RCC 7860 (cell line): ENCODE measurements at regions not wholly inside any gene's neighbourhood (a gene's known extent, or its start where the extent isn't known, plus 50 kb on each side); places are given as distances from the start of the nearest gene placed in this dataset.

Source experiments
- DNase-seq: peaks from one replicate; pipeline ENCODE4 v3.0.0-alpha.2; 2015; ENCODE audit warnings: low spot score
- FAIRE-seq: peaks from 2 replicates; lab custom pipeline; 2012; peaks lifted over from hg19 to GRCh38; lab: Jason Lieb, UNC

DNA sequence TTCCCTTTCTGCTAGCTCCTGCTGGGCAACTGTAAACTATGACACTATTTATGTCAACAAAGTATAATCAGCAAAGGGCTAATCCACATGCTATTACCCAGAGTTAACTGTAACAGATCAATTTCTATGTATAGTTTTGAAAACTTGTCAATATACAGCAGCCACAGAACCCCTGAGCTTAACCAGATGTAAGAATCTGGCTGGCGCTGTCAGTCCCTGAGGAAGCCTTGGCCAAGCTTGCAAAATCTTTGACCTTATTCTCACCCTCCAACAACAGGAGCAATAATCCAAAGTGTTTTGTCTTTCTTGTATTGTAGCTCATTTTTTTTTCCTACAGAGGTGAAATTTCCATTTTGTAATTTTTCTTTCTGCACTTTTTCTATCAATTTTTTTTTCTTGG lies 1230.1 kb upstream of the SLC10A2 start:
- DNase-seq: no peak
- no peak for FAIRE-seq

DNA sequence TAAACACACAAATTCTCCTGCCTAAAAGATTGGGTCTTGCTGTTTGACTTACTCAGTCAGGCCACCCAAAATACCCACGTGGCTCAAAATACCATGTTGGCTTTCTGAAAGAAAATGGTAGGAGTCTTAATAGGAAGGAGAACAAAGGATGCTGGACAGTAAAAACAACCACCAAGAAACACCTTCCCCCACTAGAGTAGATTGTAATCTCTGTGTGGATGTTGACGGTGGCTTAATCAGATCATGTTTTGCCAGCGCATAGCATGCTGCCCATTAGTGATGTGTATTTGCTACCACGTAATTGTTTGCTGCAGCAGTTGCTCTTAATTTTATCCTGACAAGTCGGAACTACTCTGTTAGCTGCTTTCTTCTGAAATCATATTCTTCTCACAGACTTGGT lies 1229.3 kb upstream of the SLC10A2 start:
- FAIRE-seq: no peak
- no peak for DNase-seq

DNA sequence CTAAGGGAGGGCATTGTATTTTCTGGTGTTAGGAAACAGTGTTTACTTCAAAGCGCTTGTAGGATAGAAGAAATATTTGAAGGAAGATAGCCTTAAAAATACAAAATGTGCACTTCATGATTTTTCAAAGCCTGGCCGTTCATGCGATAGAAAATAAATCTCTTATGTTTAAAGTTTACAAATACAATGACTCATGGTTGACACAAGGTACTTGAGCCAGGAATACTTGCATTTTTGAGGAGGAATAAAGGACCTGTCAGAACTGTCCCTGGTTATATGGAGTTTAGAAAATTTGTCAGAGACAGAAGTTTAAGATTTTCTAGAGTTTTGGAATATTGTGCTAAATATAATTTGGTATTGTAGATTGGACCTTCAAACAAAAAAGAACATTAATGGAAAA lies 1223.2 kb upstream of the SLC10A2 start:
- FAIRE-seq: no peak
- no peak for DNase-seq

DNA sequence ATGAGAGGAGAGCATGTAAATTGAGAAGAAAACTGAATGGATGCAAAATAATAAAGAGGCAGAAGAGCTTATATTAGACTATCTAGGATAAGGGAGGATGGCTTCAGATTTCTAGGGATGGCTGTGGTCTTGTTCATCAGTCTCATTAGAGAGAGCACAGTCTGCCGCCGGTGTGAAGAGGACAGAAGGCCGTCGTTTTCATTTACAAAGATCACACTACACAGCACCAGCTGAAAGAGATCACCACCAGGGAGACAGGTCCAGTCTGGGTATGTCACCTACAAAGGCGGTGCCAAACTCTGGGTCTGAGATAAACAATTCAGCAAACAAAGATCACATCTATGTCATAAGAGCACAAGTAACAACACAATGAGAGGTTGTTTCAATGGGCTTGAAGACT lies 1222.3 kb upstream of the SLC10A2 start:
- DNase-seq (no peak), FAIRE-seq (no peak)

DNA sequence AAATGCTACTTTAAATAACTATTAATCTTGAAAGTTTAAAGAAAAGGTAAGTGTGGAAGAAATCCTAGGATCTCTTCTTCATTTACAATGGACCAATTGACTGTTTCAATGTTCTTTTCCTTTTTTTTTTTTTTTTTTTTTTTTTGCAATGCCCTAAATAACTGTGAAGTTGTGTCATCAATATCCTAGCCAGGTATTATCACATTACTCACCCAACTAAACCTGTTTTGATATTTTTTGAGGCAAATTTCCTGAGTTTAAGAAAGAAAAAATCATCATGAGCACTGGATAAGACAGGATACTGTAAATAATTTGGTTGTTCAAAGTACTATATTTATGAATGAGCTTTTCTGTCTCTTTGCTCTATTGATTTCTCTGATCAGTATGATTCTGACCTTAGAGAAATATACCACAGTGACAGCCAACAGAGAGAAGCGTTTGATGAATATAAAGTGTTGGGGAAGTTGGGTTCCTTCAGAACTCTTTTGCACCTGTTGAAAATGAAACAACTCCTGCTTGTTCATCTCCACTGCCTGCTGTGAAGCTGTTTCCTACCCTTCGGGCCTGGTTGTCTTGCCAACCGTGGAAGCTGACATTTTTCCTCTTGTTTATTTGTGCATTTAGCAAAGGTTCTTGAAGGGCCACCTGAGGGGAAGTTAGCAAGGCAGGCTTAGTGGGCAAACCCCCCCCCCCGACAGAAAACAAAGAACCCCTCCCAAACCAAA lies 1220.5 kb upstream of the SLC10A2 start:
- FAIRE-seq (no peak), DNase-seq (no peak)

DNA sequence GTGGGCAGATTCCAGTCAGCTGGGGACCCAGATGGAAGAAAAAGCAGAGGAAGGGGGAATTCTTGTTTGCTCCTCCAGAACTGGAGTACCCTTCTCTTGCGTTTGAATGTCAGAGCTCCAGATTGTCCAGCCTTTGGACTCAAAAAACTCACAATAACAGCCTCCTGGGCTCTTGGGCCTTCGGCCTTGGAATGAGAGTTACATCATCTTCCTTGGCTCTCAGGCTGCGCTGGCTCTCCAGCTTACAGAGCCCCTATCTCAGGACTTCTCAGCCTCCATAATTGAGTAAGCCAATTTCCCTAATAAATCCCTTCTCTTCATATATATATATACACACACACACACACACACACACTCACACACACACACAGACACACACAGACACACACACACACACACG lies 1215.7 kb upstream of the SLC10A2 start:
- FAIRE-seq (no peak), DNase-seq (no peak)

DNA sequence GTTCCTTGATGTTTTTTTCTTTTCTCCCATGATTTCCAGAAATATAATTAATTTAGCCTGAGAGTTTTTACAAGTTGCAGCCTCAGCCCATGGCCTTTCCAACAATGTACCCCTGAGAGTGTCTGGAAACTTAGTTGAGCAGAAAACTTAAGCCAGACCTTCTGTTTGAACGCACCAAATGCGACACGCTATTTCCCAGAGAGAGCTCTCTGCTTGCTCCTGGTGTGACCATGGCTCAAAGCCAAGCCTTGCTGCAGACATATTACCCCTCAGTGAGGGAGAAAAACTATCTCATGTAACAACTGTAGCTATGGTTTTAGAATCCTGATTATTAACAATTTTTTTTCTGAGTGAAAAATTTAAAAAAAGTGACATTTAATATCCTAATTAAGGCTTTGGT lies 1204.5 kb upstream of the SLC10A2 start:
- FAIRE-seq (no peak), DNase-seq (no peak)

DNA sequence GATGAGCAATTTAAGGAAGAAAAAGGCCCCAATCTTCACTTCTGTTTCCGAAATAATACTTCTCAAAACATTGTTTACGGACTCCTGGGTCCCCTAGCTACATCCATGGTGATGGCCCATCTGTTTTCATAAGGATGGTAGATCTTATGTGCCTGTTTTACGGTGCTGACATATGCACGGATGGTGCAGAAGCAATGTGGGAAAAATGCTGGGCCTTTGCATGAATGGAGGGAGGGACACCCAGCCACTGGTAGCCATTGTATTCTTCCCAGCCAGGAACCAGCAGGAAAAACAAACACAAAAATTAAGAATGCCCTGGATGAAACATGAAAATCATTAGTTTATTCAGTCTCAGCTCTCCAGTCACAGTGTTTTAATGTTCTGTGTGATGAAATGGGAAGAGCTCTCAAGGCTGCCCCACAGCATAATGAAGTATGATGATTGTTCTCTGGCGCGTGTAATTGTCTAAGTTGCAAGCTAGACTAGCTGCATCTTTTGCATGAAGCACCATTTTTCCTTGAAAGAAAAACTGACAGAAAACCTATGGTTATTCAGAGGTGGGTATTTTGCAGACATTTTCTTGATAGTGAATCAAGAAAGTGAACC lies 1201.1 kb upstream of the SLC10A2 start:
- DNase-seq: no peak
- no peak for FAIRE-seq

DNA sequence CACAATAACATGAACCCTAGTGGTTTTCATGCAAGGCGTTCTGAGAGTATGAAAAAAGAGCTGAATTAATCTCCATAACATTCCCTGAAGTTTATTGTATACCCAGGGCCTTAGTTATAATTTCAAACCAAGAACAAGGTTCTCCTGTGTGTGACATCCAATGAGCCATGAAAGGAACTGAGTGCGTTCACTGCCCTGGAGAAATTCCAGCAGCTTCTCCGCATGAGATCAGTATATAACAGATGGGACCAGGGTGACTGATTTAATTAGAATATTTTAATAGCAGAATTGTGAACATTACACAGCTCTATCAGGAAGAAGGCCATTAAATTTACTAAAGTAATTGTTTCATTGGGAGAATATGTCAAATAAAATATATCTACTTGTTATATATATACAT lies 1190.5 kb upstream of the SLC10A2 start:
- FAIRE-seq: no peak
- DNase-seq: no peak

DNA sequence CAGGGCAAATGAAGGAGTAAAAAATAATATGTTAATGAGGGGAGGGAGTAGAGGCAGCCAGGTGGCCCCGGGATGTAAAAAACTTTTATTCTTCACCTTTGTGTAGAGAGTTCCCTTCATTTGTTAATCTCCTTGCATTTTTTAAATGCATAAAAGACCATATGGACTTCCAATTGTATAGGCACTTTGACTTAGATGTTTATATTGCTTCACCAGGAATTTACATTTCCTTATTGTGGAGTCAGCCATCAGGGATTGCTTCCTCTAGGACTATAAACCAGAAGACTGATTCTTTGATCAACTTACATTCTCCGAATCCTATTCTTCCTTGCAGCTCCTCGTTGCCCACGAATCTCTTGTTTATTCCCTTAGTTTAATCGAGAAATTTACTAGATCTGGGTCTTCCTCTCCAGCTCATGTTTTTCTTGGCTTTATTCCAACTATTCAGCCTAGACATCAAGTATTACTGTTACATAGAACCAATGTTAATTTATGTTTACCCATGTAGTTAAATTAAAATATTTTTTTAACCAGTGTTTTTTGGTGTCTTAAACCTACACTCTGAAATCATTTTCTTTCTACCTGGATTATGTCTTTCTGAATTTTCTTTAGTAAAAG lies 1187.0 kb upstream of the SLC10A2 start:
- DNase-seq: no peak
- no peak for FAIRE-seq

DNA sequence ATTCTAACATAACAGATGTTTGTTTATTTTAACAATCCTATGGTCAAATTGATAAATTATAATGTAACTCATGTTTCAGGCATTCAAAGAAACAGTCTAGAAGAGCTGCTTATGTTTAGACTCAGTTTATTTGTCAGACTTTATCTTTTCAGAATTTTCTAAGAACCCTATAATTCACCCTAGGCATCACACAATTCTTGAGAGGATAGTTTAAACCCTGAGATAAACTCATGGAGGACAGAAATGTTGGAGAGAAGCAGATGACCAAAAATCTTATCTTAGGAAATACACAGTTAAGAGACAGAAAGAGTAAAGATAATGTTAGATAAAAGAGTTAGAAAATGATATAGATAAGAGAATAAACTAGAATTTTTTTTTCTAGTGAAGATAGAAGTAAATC lies 1185.7 kb upstream of the SLC10A2 start:
- no peak for DNase-seq
- FAIRE-seq: no peak

DNA sequence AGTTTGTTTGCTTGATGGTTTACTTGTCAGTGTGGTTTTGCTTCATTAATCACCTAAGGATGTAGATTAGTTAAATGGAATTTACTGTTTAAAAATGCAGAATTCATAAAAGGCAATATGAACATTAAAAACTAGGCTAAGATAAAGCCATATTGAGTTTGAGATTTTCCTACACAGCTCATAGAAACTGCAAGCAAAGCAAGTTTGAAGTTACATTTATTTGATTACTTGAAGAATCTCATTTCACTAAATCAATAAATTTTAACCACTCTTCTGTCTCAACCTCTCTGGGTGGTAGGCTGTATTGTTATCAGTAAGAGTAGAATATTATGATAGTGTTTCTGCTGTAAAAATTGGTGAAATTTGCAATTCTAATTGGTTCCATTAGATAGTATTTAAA lies 1180.7 kb upstream of the SLC10A2 start:
- FAIRE-seq (no peak), DNase-seq (no peak)

DNA sequence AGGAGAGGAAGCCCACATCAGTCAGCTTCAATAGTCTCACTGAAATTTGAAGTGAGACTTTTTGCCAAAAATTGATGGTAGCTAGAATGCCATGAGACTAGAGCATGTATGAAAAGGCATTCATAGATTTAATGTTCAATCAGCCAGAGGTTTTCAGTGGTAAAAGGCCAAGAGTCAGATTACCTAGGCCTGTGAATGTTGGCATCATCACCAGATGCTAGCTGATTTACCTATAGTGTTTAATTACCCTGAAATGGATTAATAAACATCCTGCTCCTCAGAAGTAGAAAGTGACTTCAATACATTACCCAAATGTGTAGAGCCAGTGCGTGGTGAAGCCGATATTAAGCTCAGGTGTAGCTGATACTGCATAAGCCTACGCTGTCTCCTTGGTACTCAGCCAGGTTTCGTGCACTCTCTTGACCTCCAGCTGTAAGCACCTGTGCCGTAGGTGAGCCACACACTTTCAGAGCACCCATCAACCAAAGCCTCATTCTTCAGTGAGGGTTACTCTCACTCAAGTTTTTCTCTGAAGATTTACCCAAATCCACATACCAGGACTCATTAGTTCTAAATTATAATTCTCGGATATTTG lies 1140.3 kb upstream of the SLC10A2 start:
- FAIRE-seq (no peak), DNase-seq (no peak)

DNA sequence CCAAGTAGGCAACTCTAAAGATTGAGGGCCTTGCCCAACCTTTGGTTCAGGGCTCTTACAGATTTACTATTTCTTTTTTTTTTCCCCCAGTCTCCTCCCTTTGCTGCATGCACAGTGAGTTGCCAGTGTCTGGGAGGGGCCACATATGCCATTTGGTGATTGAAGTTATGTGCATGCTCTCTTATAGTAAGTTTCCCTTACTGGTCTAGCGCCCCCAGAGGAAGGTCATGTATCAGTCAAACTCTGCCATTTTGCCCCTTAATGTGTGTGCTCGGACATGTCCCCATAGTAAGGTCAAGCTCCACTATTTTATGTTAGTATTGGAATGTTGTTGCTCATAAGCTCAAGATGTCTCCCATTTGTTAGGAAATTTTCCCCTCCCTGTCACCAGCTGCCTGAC lies 1138.0 kb upstream of the SLC10A2 start:
- FAIRE-seq: no peak
- DNase-seq: no peak

DNA sequence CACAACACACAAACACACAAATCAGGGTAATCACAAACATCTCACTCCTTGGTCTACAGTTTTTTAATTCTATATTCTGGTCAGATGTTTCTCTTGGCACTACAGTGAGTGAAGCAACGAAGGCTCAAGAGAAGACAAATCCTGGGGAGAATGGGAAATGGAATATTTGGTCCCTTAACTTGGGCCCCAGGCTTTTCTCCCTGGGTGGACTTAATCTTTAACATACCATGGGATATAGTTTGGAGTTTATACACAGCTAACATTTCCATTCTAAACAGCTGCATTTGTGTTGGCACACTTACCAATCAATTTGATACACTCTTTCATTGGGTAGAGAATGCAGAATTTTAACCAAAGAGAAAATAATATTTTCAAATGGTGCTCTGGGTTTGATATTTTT lies 1132.6 kb upstream of the SLC10A2 start:
- FAIRE-seq (no peak), DNase-seq (no peak)

DNA sequence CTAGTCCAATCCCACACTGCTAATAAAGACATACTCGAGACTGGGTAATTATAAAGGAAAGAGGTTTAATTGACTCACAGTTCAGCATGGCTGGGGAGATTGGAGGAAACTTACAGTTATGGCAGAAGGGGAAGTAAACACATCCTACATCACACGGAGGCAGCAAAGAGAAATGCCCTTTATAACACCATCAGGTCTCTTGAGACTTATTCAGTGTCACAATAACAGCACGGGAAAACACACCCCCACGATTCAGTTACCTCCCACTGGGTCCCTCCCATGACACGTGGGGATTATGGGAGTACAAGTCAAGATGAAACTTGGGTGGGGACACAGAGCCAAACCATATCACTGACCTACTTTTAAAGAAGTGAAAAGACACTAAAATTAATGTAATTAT lies 1130.4 kb upstream of the SLC10A2 start:
- FAIRE-seq: no peak
- DNase-seq: no peak

DNA sequence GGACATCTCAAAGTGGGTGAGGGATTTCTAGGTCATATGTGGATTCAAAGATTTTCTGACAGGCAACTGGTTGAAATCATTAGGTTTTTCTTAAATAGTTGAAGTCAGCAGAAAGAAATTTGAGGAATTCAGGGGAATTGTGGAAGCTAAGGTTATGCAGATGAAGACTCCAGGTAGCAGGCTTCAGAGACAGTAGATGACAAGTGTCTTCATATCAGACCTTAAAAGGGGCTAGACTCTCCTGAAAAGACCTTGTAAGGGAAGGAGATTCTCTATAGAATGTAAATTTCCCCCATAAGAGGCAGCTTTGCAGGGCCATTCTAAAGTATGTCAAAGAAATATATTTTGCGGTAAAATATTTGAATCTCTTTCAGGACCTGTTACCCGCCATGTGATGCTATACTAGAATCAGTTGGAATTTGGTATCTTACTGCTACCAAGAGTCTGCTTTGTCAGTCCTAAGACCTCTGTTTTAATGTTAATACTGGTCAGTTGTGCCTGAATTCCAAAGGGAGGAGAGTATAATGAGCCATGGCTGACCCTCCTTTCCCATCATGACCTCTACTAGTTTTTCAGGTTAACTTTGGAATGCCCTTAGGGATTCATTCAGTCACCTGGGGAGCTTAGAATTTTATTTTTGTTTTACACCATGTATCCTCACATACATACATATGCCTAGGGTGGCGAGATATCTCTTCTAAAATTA lies 1115.5 kb upstream of the SLC10A2 start:
- FAIRE-seq (no peak), DNase-seq (no peak)

DNA sequence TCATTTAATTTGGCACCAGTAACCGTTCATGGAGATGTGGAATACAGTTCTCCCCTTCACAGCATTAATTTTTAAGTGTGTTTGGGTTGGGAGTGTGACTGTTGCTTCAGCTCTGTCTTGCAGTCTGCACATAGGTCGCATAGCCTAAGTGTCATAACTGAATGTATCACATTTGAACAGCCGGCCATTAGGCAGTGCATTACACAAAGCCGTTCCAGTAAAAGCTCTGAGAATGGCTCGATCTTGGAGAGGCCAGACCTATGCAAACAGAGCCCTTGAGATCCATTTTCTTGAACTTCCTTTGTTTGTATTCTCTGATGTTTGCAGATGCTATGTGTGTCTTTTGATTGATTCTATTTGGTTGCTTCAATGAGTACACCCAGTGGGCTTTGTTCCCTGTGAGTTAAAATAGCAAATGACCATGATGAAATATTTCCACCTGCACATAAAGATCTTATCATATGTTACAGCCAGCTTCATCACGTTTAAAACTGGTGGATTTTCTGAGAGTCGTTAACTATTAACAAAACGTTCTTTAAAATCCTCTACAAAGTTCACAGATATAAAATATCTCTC lies 1104.9 kb upstream of the SLC10A2 start:
- no peak for DNase-seq

DNA sequence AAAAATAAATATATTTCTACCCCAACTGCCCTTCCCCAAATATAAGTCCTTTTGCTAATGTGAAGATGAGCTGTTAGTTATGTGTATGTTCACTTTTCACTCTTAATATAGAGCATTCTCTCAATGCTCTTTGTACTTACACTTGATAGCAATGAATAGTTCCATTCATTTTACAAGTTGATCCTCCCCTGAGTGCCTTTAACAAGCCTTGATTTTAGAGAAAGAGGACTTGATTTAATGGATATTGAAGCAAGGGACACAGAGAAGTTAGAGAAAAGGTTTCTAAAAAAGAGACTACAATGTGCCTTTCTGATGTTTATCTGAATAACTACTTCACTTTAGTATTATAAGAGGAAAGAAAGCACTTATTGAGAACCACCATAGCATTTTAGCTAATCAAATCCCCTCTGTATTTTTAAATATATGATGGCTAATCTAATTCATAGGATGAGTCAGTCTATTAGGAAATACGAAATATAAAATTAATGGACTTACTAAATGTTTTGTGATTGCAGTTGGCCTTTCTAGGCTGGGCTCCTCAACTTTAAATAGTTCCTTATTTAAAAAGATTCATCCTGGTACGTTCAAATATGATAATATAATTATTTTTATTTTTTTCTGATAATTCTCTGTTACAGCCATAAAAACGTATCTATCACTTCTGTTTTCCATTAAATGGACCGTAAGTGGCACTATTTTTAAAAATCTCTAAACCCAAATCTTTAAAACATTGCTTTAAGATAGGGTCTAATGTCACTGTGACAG lies 1097.8 kb upstream of the SLC10A2 start:
- FAIRE-seq (no peak), DNase-seq (no peak)

More for the DNA sequence above, 1104.9 kb upstream of the SLC10A2 start:
- no peak for FAIRE-seq

DNA sequence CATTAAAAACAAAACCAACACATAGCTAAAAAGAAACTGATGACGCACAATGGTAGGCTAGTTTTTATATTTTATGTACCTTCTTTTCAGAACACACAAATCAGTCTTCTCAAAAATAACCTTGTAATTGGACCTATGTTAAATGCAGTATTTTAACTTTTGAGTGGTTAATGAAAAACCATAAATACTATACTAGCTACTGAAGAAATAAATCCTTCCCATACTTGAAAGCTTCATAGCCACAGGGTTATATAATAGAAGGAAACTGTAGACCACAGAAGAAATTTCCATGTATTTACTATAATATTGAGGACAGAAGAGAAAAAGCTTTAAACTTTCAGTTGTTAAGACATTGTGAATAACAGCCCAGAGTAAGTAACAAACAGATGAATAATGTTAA lies 1094.3 kb upstream of the SLC10A2 start:
- DNase-seq: no peak
- no peak for FAIRE-seq
